ENCODE measurements at regions not wholly inside any gene's neighbourhood (a gene's known extent, or its start where the extent isn't known, plus 50 kb on each side); places are given as distances from the start of the nearest gene placed in this dataset.
"Not testable (repeated sequence)": the region's sequence is repeated elsewhere in the genome, so short reads cannot be mapped to it uniquely, and the experiment has no call there.

GRCh38 chr5:111834926-111835599 is 78.1 kb upstream of the NREP start:
- DNase-seq (ENCODE audit: low read depth in 2 of 2) = peak; percentile 17 to 39
- TF ChIP-seq CTCF (IDR thresholded peaks at IDR 0.05; ENCODE audit: low read depth, low read length) = no peak
- no peak overlapping the region for H3K4me3 ChIP-seq (replicated peaks in 1 of 2; ENCODE audit: low read depth in 2 of 2, low read length in 2 of 2)

- H3K4me3 ChIP-seq (replicated peaks in 1 of 2; ENCODE audit: low read depth in 2 of 2, low read length in 2 of 2) = no peak overlapping the region
- no peak for TF ChIP-seq CTCF (IDR thresholded peaks at IDR 0.05; ENCODE audit: low read depth, low read length)
- peak; percentile 24 to 85 for DNase-seq (ENCODE audit: low read depth in 2 of 2)
Measured at GRCh38 chr5:111830333-111830732, 73.3 kb upstream of the NREP start.

- peak; percentile 67 to 95 for DNase-seq (ENCODE audit: low read depth in 2 of 2)
- no peak for TF ChIP-seq CTCF (IDR thresholded peaks at IDR 0.05; ENCODE audit: low read depth, low read length)
- H3K4me3 ChIP-seq (replicated peaks in 1 of 2; ENCODE audit: low read depth in 2 of 2, low read length in 2 of 2) = no peak overlapping the region
Measured at GRCh38 chr5:111829701-111830100, 72.7 kb upstream of the NREP start.

- DNase-seq (ENCODE audit: low read depth in 2 of 2) = no peak
- no peak overlapping the region for H3K4me3 ChIP-seq (replicated peaks in 1 of 2; ENCODE audit: low read depth in 2 of 2, low read length in 2 of 2)
- no peak for TF ChIP-seq CTCF (IDR thresholded peaks at IDR 0.05; ENCODE audit: low read depth, low read length)
Measured at GRCh38 chr5:111826064-111826463, 69.1 kb upstream of the NREP start.

GRCh38 chr5:111820072-111820471 is 63.1 kb upstream of the NREP start:
- H3K4me3 ChIP-seq (replicated peaks in 1 of 2; ENCODE audit: low read depth in 2 of 2, low read length in 2 of 2) = no peak overlapping the region
- peak in 1 of 2 donors; percentile 7 for DNase-seq (ENCODE audit: low read depth in 2 of 2)
- no peak for TF ChIP-seq CTCF (IDR thresholded peaks at IDR 0.05; ENCODE audit: low read depth, low read length)

- not testable (repeated sequence) for H3K4me3 ChIP-seq (replicated peaks in 1 of 2; ENCODE audit: low read depth in 2 of 2, low read length in 2 of 2); DNase-seq (ENCODE audit: low read depth in 2 of 2)
Measured at GRCh38 chr5:111819028-111819427, 62.0 kb upstream of the NREP start.

- DNase-seq (ENCODE audit: low read depth in 2 of 2) = no peak
- TF ChIP-seq CTCF (IDR thresholded peaks at IDR 0.05; ENCODE audit: low read depth, low read length) = no peak
- no peak overlapping the region for H3K4me3 ChIP-seq (replicated peaks in 1 of 2; ENCODE audit: low read depth in 2 of 2, low read length in 2 of 2)
Measured at GRCh38 chr5:111813537-111813936, 56.5 kb upstream of the NREP start.

All from cardiac fibroblast (primary cell).